Endothelial cell of umbilical vein (primary cell): ENCODE measurements at regions not wholly inside any gene's neighbourhood (a gene's known extent, or its start where the extent isn't known, plus 50 kb on each side); places are given as distances from the start of the nearest gene placed in this dataset.

ENCODE experiments used
- BruUV-seq: library from RNA; stranded (reverse); fragments of 400-500 nt; replicated peaks from 2 replicates; lab custom pipeline; 2021; lab: Mats Ljungman, UMichigan
- CTCF ChIA-PET: fragments of 300-600, 350-600 bp; sonication (Branson Sonifier 250); formaldehyde crosslinking; loops from one replicate; lab custom pipeline; 2021; ENCODE audit warnings: antibody characterized with exemption, inconsistent platforms; lab: Charles Lee
- POLR2A ChIA-PET: fragments of 300-600, 350-600 bp; sonication (Branson Sonifier 250); formaldehyde crosslinking; loops from one replicate; lab custom pipeline; 2021; ENCODE audit warnings: antibody characterized with exemption, inconsistent platforms; lab: Charles Lee
- DNase-seq: peaks from one replicate; pipeline ENCODE4 v3.0.0-alpha.2; 2011; ENCODE audit warnings: low read depth, low spot score
- FAIRE-seq: peaks from 2 replicates; lab custom pipeline; 2011; peaks lifted over from hg19 to GRCh38; lab: Jason Lieb, UNC
- H2AFZ ChIP-seq: 2 replicates; pipeline ENCODE4 v1.6.0; 2012; ENCODE audit warnings: low read depth, low read length, control low read depth, inconsistent platforms
- H3K27ac ChIP-seq: 2 replicates; pipeline ENCODE4 v1.5.1; 2011; ENCODE audit warnings: low read depth, mild to moderate bottlenecking, control low read depth, low read length, moderate library complexity; ENCODE audit not compliant: insufficient read depth
- H3K27me3 ChIP-seq, 2 experiments: 2 replicates each; pipeline versions ENCODE4 v1.6.0 to v1.6.1; 2011; ENCODE audit warnings: low read length in 2 of 2, mixed read lengths in 1 of 2; ENCODE audit not compliant: control insufficient read depth in 2 of 2, insufficient read depth in 2 of 2
- H3K36me3 ChIP-seq, 2 experiments: 2 replicates in 1 of 2; 3 replicates in 1 of 2; pipeline ENCODE4 v1.5.1; 2011; ENCODE audit warnings: low read length in 2 of 2, mild to moderate bottlenecking in 1 of 2, moderate library complexity in 1 of 2; ENCODE audit not compliant: control insufficient read depth in 2 of 2, insufficient read depth in 2 of 2; ENCODE audit errors: extremely low read depth in 1 of 2
- H3K4me1 ChIP-seq: 3 replicates; pipeline ENCODE4 v1.5.1; 2011; ENCODE audit warnings: mild to moderate bottlenecking, low read length; ENCODE audit not compliant: control insufficient read depth, insufficient read depth; ENCODE audit errors: extremely low read depth
- H3K4me2 ChIP-seq: 2 replicates; pipeline ENCODE4 v1.6.1; 2011; ENCODE audit warnings: low read length, control low read depth, mixed read lengths; ENCODE audit not compliant: insufficient read depth
- H3K4me3 ChIP-seq, 3 experiments: fragments of 200-600 bp in 1 of 3; sonication (generic), shearing (Covaris generic) in 1 of 3; replicated peaks in 1 of 3; 2 replicates each; pipeline ENCODE4 v1.5.1; 2011 to 2016; ENCODE audit warnings: control low read depth in 3 of 3, low read length in 3 of 3, mild to moderate bottlenecking in 2 of 3, inconsistent platforms in 1 of 3, low read depth in 1 of 3, moderate library complexity in 1 of 3; ENCODE audit not compliant: insufficient read depth in 1 of 3
- H3K79me2 ChIP-seq: 2 replicates; pipeline ENCODE4 v1.6.0; 2012; ENCODE audit warnings: low read length, inconsistent platforms; ENCODE audit not compliant: control insufficient read depth, insufficient read depth
- H3K9ac ChIP-seq: replicated peaks from 2 replicates; pipeline ENCODE3; 2011; ENCODE audit warnings: low read length, control low read depth; ENCODE audit not compliant: insufficient read depth; ENCODE audit errors: extremely low read depth
- H3K9me1 ChIP-seq: replicated peaks from 3 replicates; pipeline ENCODE4 v1.6.0; 2011; ENCODE audit warnings: mild to moderate bottlenecking, low read length; ENCODE audit not compliant: control insufficient read depth, insufficient read depth; ENCODE audit errors: extremely low read depth
- H3K9me3 ChIP-seq: replicated peaks from 2 replicates; pipeline ENCODE4 v1.5.1; 2012; ENCODE audit warnings: low read length, inconsistent platforms; ENCODE audit not compliant: control insufficient read depth, insufficient read depth
- H4K20me1 ChIP-seq: replicated peaks from 2 replicates; pipeline ENCODE3; 2011; ENCODE audit warnings: mild to moderate bottlenecking, low read length; ENCODE audit not compliant: control insufficient read depth, insufficient read depth; ENCODE audit errors: extremely low read depth
- CTCF ChIP-seq, 2 donors: IDR thresholded peaks; 1 replicate in 1 of 2; 2 replicates in 1 of 2; pipeline ENCODE4 v1.5.1; 2011; ENCODE audit warnings: low read length in 2 of 2, mild to moderate bottlenecking in 2 of 2, moderate library complexity in 2 of 2, control low read depth in 1 of 2, inconsistent platforms in 1 of 2, low read depth in 1 of 2; ENCODE audit not compliant: insufficient read depth in 1 of 2; ENCODE audit errors: extremely low read depth in 1 of 2
- EZH2 ChIP-seq: IDR thresholded peaks from 2 replicates; pipeline ENCODE4 v1.6.1; 2012; ENCODE audit warnings: borderline replicate concordance, low read depth, mild to moderate bottlenecking, moderate library complexity, low read length, inconsistent platforms; ENCODE audit not compliant: severe bottlenecking
- FOS ChIP-seq: IDR thresholded peaks from 2 replicates; pipeline ENCODE4 v1.6.1; 2011; ENCODE audit warnings: mild to moderate bottlenecking, low read length, moderate library complexity, borderline replicate concordance; ENCODE audit not compliant: insufficient read depth
- GATA2 ChIP-seq: IDR thresholded peaks from 2 replicates; pipeline ENCODE4 v1.7.0; 2011; ENCODE audit warnings: low read depth, mild to moderate bottlenecking, moderate library complexity, mixed read lengths, low read length; ENCODE audit not compliant: insufficient read length, insufficient read depth
- JUN ChIP-seq: IDR thresholded peaks from 2 replicates; pipeline ENCODE4 v1.6.1; 2011; ENCODE audit warnings: borderline replicate concordance, low read depth; ENCODE audit not compliant: insufficient read length, insufficient read depth
- MAX ChIP-seq: IDR thresholded peaks from 2 replicates; pipeline ENCODE4 v1.6.1; 2011; ENCODE audit not compliant: insufficient read depth, insufficient read length
- MYC ChIP-seq: IDR thresholded peaks from one replicate; pipeline ENCODE4 v1.6.1; 2011; ENCODE audit warnings: mild to moderate bottlenecking, low read depth, low read length
- POLR2A ChIP-seq: IDR thresholded peaks from 2 replicates; pipeline ENCODE4 v1.6.1; 2012; ENCODE audit warnings: low read depth, mild to moderate bottlenecking, control low read depth, low read length
- POLR2AphosphoS5 ChIP-seq: IDR thresholded peaks from 2 replicates; pipeline ENCODE4 v1.6.1; 2012; ENCODE audit warnings: low read depth, mild to moderate bottlenecking, control low read depth, low read length, moderate library complexity; ENCODE audit not compliant: insufficient read depth
- dilution Hi-C: fragments of 300-500 bp; cut with MboI; formaldehyde crosslinking; loops from one replicate; pipeline ENCODE4 v1.15.0; 2019; ENCODE audit warnings: low sequenced_read_pairs; ENCODE audit not compliant: extremely low pct_ligation_motif_present
- intact Hi-C: fragments of 100-400 bp; cut with micrococcal nuclease; formaldehyde crosslinking; loops from one replicate; pipeline ENCODE4 v1.10.0; 2022

GRCh38 chr4:178082906-178083305 lies 640.7 kb upstream of the AGA start:
- TF ChIP-seq GATA2 (no peak), MAX (no peak), CTCF (IDR thresholded peaks at IDR 0.05; ENCODE audit: extremely low read depth in 1 of 2, insufficient read depth in 1 of 2, low read depth in 1 of 2, low read length in 2 of 2) (no peak), JUN (no peak), MYC (no peak), POLR2AphosphoS5 (no peak), POLR2A (no peak), FOS (no peak), EZH2 (no peak)
- CTCF ChIA-PET = no interaction called here
- FAIRE-seq (no peak), DNase-seq (no peak)
- Histone ChIP-seq H3K9me1 (no peaks in the 10 kb centered on the region), H2AFZ (no peak overlapping the region), H3K4me1 (no peaks in the 10 kb centered on the region), H3K9me3 (peaks cover 5% of the 10 kb centered on the region), H3K9ac (no peak overlapping the region), H4K20me1 (no peaks in the 10 kb centered on the region), H3K27ac (no peak overlapping the region), H3K4me3 (no peak overlapping the region), H3K4me2 (no peak overlapping the region), H3K36me3 (no peaks in the 10 kb centered on the region), H3K79me2 (no peaks in the 10 kb centered on the region), H3K27me3 (no peaks in the 10 kb centered on the region)
- intact Hi-C loops = no loop called here
- no TSS peak for BruUV-seq
- dilution Hi-C loops = no loop called here
- POLR2A ChIA-PET = no interaction called here
